Panc1 (cell line): ENCODE measurements at regions not wholly inside any gene's neighbourhood (a gene's known extent, or its start where the extent isn't known, plus 50 kb on each side); places are given as distances from the start of the nearest gene placed in this dataset.

ENCODE experiments used
- ATAC-seq: fragments of 200-7000 bp; cut with Tn5 transposase; 2 replicates; pipeline ENCODE4 v1.9.1; 2020; ENCODE audit warnings: mild to moderate bottlenecking, moderate library complexity
- BruUV-seq: library from RNA; stranded (reverse); fragments of 400-500 nt; replicated peaks from 2 replicates; lab custom pipeline; 2021; lab: Mats Ljungman, UMichigan
- CTCF ChIA-PET: fragments of 300-600 bp; sonication (Branson Sonifier 250); formaldehyde crosslinking; loops from one replicate; lab custom pipeline; 2022; ENCODE audit warnings: antibody characterized with exemption; lab: Charles Lee
- POLR2A ChIA-PET: fragments of 300-600 bp; sonication (Branson Sonifier 250); formaldehyde crosslinking; loops from one replicate; lab custom pipeline; 2022; ENCODE audit warnings: antibody characterized with exemption; lab: Charles Lee
- DNase-seq: peaks from one replicate; pipeline ENCODE4 v3.0.0-alpha.2; 2010; ENCODE audit warnings: low read depth, low spot score
- H3K27ac ChIP-seq: 2 replicates; pipeline ENCODE4 v1.5.1; 2011; ENCODE audit warnings: mild to moderate bottlenecking, low read length, inconsistent platforms
- H3K27me3 ChIP-seq: fragments of 200-500 bp; sonication (Bioruptor generic); 2 replicates; pipeline ENCODE4 v1.6.0; 2014; ENCODE audit warnings: low read length, inconsistent platforms; ENCODE audit not compliant: control insufficient read depth, insufficient read depth
- H3K36me3 ChIP-seq: fragments of 200-500 bp; sonication (Bioruptor generic); 2 replicates; pipeline ENCODE4 v1.5.1; 2014; ENCODE audit warnings: inconsistent platforms, mild to moderate bottlenecking, low read length, moderate library complexity; ENCODE audit not compliant: control insufficient read depth, insufficient read depth
- H3K4me1 ChIP-seq: 2 replicates; pipeline ENCODE4 v1.5.1; 2011; ENCODE audit warnings: inconsistent platforms, mild to moderate bottlenecking, low read length, moderate library complexity; ENCODE audit not compliant: control insufficient read depth, insufficient read depth
- H3K4me3 ChIP-seq, 2 experiments: 2 replicates each; pipeline ENCODE4 v1.5.1; 2011 to 2012; ENCODE audit warnings: low read depth in 2 of 2, low read length in 2 of 2, mild to moderate bottlenecking in 2 of 2, inconsistent platforms in 1 of 2, moderate library complexity in 1 of 2
- H3K9me3 ChIP-seq: fragments of 200-500 bp; sonication (Bioruptor generic); 2 replicates; pipeline ENCODE4 v1.5.1; 2014; ENCODE audit warnings: low read depth, mild to moderate bottlenecking, inconsistent platforms, low read length, moderate library complexity; ENCODE audit not compliant: control insufficient read depth, insufficient read depth
- POLR2AphosphoS5 ChIP-seq: IDR thresholded peaks from 2 replicates; pipeline ENCODE4 v1.6.1; 2012; ENCODE audit warnings: mild to moderate bottlenecking, low read depth, low read length, moderate library complexity
- SIN3A ChIP-seq: IDR thresholded peaks from 2 replicates; pipeline ENCODE4 v1.6.1; 2012; ENCODE audit warnings: low read depth, mild to moderate bottlenecking, low read length, moderate library complexity, borderline replicate concordance; ENCODE audit not compliant: insufficient read depth
- TCF7L2 ChIP-seq: IDR thresholded peaks from 2 replicates; pipeline ENCODE4 v1.6.1; 2011; ENCODE audit warnings: mild to moderate bottlenecking, low read depth, low read length, inconsistent platforms
- in situ Hi-C: cut with HindIII; loops from 2 replicates; pipeline ENCODE4 v1.10.0; 2016; ENCODE audit warnings: low sequenced_read_pairs, low pct_unique_long_range_greater_than_20kb
- intact Hi-C: fragments of 100-400 bp; cut with micrococcal nuclease; formaldehyde crosslinking; loops from one replicate; pipeline ENCODE4 v1.10.0; 2022; ENCODE audit not compliant: unreplicated experiment
- TF ChIP-seq, protein P1 (sequence below), 2 experiments: IDR thresholded peaks; 2 replicates each; pipeline ENCODE4 v1.6.1; 2011 to 2012; ENCODE audit warnings: low read depth in 2 of 2, control low read depth in 1 of 2, low read length in 1 of 2, mild to moderate bottlenecking in 1 of 2, moderate library complexity in 1 of 2; ENCODE audit not compliant: insufficient read depth in 1 of 2
- TF ChIP-seq, protein P2 (sequence below): fragments of 450-650 bp; IDR thresholded peaks from 2 replicates; pipeline ENCODE4 v1.5.1; 2017; ENCODE audit warnings: mild to moderate bottlenecking

DNA sequence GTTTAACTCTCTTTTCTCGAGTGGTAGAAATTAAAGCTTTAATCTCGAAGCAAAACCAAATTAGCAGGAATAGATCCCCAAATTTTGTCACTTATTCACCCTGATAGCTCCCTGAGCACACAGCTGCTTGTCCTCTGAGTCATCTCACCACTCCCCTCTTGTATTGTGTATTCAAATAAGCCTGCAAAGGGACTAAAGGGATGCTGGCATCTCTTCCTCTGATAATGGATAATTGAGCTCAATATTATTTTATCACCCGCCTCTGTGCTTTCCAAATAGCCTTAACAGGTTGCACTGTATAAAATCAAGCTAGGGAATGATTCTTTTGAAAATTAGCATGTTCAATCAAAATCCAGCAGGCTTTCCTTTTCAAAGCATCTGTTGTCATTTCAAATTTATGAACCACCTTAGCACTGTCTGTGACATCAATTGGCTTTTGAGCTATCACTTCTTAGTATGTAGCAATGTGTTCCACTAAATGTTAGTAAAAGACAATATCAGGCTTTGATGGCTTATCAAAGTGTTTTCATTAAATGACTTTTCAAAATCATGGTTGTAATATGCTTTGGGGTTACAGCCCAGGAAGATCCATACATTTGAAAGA, 561.6 kb downstream of the PLA2G4A start:
- CTCF ChIA-PET = no interaction called here
- no peak for DNase-seq

DNA sequence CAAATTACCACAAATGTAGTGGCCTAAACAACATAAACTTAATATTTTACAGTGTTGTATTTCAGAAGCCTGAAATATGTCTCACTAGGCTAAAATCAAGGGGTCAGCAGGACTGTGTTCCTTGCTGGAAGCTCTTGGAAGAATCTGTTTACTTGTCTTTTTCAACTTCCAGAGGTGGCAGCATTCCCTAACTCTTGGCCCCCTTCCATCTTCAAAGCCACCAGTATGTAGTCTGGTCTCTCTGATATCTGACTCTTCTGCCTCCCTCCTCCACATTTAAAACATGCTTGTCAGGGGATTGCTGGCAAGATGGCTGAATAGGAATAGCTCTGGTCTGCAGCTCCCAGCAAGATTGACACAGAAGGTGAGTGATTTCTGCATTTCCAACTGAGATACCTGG, 567.5 kb downstream of the PLA2G4A start:
- TF ChIP-seq, protein P1, sequence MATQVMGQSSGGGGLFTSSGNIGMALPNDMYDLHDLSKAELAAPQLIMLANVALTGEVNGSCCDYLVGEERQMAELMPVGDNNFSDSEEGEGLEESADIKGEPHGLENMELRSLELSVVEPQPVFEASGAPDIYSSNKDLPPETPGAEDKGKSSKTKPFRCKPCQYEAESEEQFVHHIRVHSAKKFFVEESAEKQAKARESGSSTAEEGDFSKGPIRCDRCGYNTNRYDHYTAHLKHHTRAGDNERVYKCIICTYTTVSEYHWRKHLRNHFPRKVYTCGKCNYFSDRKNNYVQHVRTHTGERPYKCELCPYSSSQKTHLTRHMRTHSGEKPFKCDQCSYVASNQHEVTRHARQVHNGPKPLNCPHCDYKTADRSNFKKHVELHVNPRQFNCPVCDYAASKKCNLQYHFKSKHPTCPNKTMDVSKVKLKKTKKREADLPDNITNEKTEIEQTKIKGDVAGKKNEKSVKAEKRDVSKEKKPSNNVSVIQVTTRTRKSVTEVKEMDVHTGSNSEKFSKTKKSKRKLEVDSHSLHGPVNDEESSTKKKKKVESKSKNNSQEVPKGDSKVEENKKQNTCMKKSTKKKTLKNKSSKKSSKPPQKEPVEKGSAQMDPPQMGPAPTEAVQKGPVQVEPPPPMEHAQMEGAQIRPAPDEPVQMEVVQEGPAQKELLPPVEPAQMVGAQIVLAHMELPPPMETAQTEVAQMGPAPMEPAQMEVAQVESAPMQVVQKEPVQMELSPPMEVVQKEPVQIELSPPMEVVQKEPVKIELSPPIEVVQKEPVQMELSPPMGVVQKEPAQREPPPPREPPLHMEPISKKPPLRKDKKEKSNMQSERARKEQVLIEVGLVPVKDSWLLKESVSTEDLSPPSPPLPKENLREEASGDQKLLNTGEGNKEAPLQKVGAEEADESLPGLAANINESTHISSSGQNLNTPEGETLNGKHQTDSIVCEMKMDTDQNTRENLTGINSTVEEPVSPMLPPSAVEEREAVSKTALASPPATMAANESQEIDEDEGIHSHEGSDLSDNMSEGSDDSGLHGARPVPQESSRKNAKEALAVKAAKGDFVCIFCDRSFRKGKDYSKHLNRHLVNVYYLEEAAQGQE (IDR thresholded peaks at IDR 0.05; ENCODE audit: insufficient read depth in 1 of 2, low read depth in 2 of 2, low read length in 1 of 2) = no peak
- no peak for TF ChIP-seq TCF7L2
- TF ChIP-seq SIN3A = no peak
- TF ChIP-seq, protein P2, sequence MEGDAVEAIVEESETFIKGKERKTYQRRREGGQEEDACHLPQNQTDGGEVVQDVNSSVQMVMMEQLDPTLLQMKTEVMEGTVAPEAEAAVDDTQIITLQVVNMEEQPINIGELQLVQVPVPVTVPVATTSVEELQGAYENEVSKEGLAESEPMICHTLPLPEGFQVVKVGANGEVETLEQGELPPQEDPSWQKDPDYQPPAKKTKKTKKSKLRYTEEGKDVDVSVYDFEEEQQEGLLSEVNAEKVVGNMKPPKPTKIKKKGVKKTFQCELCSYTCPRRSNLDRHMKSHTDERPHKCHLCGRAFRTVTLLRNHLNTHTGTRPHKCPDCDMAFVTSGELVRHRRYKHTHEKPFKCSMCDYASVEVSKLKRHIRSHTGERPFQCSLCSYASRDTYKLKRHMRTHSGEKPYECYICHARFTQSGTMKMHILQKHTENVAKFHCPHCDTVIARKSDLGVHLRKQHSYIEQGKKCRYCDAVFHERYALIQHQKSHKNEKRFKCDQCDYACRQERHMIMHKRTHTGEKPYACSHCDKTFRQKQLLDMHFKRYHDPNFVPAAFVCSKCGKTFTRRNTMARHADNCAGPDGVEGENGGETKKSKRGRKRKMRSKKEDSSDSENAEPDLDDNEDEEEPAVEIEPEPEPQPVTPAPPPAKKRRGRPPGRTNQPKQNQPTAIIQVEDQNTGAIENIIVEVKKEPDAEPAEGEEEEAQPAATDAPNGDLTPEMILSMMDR = no peak
- TF ChIP-seq POLR2AphosphoS5 = no peak
- POLR2A ChIA-PET = no interaction called here
- CTCF ChIA-PET = no interaction called here
- Histone ChIP-seq H3K9me3 (no peaks in the 10 kb centered on the region), H3K4me3 (no peak overlapping the region), H3K36me3 (no peaks in the 10 kb centered on the region), H3K27me3 (no peaks in the 10 kb centered on the region), H3K27ac (no peak overlapping the region), H3K4me1 (no peaks in the 10 kb centered on the region)
- DNase-seq = no peak
- BruUV-seq = no TSS peak
- in situ Hi-C loops (no loop called here), intact Hi-C loops (no loop called here)
- no peak for ATAC-seq

More for the DNA sequence above, 561.6 kb downstream of the PLA2G4A start:
- ATAC-seq = no peak
- H3K9me3 ChIP-seq = no peaks in the 10 kb centered on the region
- H3K27ac ChIP-seq = no peak overlapping the region
- POLR2A ChIA-PET = no interaction called here
- H3K36me3 ChIP-seq = no peaks in the 10 kb centered on the region
- in situ Hi-C loops = no loop called here
- TF ChIP-seq POLR2AphosphoS5 (no peak), SIN3A (no peak), TCF7L2 (no peak)
- TF ChIP-seq, protein P2 = no peak
- TF ChIP-seq, protein P1 (IDR thresholded peaks at IDR 0.05; ENCODE audit: insufficient read depth in 1 of 2, low read depth in 2 of 2, low read length in 1 of 2) = no peak
- no peak overlapping the region for H3K4me3 ChIP-seq
- no peaks in the 10 kb centered on the region for H3K4me1 ChIP-seq
- no peaks in the 10 kb centered on the region for H3K27me3 ChIP-seq
- intact Hi-C loops = no loop called here
- BruUV-seq = no TSS peak
